ENCODE measurements at regions not wholly inside any gene's neighbourhood (a gene's known extent, or its start where the extent isn't known, plus 50 kb on each side); places are given as distances from the start of the nearest gene placed in this dataset.
"Not testable (repeated sequence)": the region's sequence is repeated elsewhere in the genome, so short reads cannot be mapped to it uniquely, and the experiment has no call there.

GRCh38 chr14:19239981-19240380, 194.2 kb downstream of the POTEG start:
- TF ChIP-seq POLR2A (IDR thresholded peaks at IDR 0.05); CTCF (IDR thresholded peaks at IDR 0.05 in 4 of 5, conservative IDR thresholded peaks at IDR 0.05 in 1 of 5): not testable (repeated sequence)

Measured in gastrocnemius medialis (tissue), 4 donors.